C4-2B (cell line): ENCODE measurements at regions not wholly inside any gene's neighbourhood (a gene's known extent, or its start where the extent isn't known, plus 50 kb on each side); places are given as distances from the start of the nearest gene placed in this dataset.

Experiments
- CTCF ChIP-seq: fragments of 450-650 bp; conservative IDR thresholded peaks from 2 replicates; pipeline ENCODE4 v1.5.1; 2017; ENCODE audit warnings: mild to moderate bottlenecking
- ZFX ChIP-seq: fragments of 450-650 bp; IDR thresholded peaks from 2 replicates; pipeline ENCODE4 v1.6.1; 2017

GRCh38 chr9:115969096-115969495 lies 184.5 kb upstream of the PAPPA start:
- TF ChIP-seq CTCF, result no peak
- no peak for TF ChIP-seq ZFX
